Upper lobe of left lung (tissue), 4 donors: ENCODE measurements at regions not wholly inside any gene's neighbourhood (a gene's known extent, or its start where the extent isn't known, plus 50 kb on each side); places are given as distances from the start of the nearest gene placed in this dataset.

ENCODE experiments used
- CTCF ChIP-seq, 6 experiments: fragments of 450-650 bp in 4 of 6; fragments of 200-600 bp in 2 of 6; sonication (generic) in 2 of 6; IDR thresholded peaks; one replicate each; pipeline ENCODE4 v1.5.1; 2016 to 2019; ENCODE audit warnings: antibody characterized with exemption in 6 of 6
- EP300 ChIP-seq, 4 donors: sonication (generic); formaldehyde crosslinking; IDR thresholded peaks; one replicate each; pipeline ENCODE4 v1.5.1; 2017; ENCODE audit warnings: antibody characterized with exemption in 4 of 4, control low read depth in 2 of 4
- POLR2A ChIP-seq, 4 donors: fragments of 450-650 bp; IDR thresholded peaks; one replicate each; pipeline ENCODE4 v1.5.1; 2016 to 2017; ENCODE audit warnings: antibody characterized with exemption in 4 of 4, mild to moderate bottlenecking in 2 of 4
- POLR2AphosphoS5 ChIP-seq, 2 donors: sonication (generic); formaldehyde crosslinking; IDR thresholded peaks; one replicate each; pipeline ENCODE4 v1.5.1; 2017; ENCODE audit warnings: antibody characterized with exemption in 2 of 2

GRCh38 chr12:58765076-58765475 lies 155.2 kb downstream of the LRIG3 start:
- TF ChIP-seq EP300 (IDR thresholded peaks at IDR 0.05) (no peak), CTCF (IDR thresholded peaks at IDR 0.05) (no peak), POLR2A (IDR thresholded peaks at IDR 0.05) (no peak), POLR2AphosphoS5 (IDR thresholded peaks at IDR 0.05) (no peak)
